ENCODE measurements at regions not wholly inside any gene's neighbourhood (a gene's known extent, or its start where the extent isn't known, plus 50 kb on each side); places are given as distances from the start of the nearest gene placed in this dataset.
A peak's percentile ranks its signal among the peaks of the same experiment; 100 is the strongest.

- no peaks in the 10 kb centered on the region for H4K20me1 ChIP-seq (ENCODE audit: insufficient read depth)
- no peak for TF ChIP-seq POLR2AphosphoS5 (IDR thresholded peaks at IDR 0.05; ENCODE audit: low read depth, low read length)
- TF ChIP-seq GATA2 (CRISPR knock-in tag; IDR thresholded peaks at IDR 0.05) = 0 out of 2 replicates have a peak, but pooled peaks have one; percentile 21
- CTCF ChIA-PET = interaction anchor here (1.4 to 2.0 kb wide), 2 partner anchors 9 to 211 kb away, joined by 4 to 6 read pairs; no protein-coding TSS in a partner anchor
- H3K79me2 ChIP-seq (ENCODE audit: insufficient read depth) = no peaks in the 10 kb centered on the region
- H3K4me3 ChIP-seq (ENCODE audit: low read depth in 2 of 2, low read length in 1 of 2) = no peak overlapping the region
- no peaks in the 10 kb centered on the region for H3K36me3 ChIP-seq (replicated peaks in 1 of 2; ENCODE audit: control insufficient read depth in 1 of 2, insufficient read depth in 2 of 2, low read length in 1 of 2)
- POLR2A ChIA-PET = no interaction called here
- H3K9me2 ChIP-seq = no peaks in the 10 kb centered on the region
- no peaks in the 10 kb centered on the region for H3K27me3 ChIP-seq (ENCODE audit: insufficient read depth)
- no peak overlapping the region for H3K27ac ChIP-seq (ENCODE audit: low read depth in 2 of 2, low read length in 1 of 2)
- no peak overlapping the region for H2AFZ ChIP-seq (ENCODE audit: low read depth)
- no peaks in the 10 kb centered on the region for H3F3A ChIP-seq (replicated peaks; ENCODE audit: insufficient read depth)
- 51% methylated on average over 3 of the region's 3 CpGs for WGBS (ENCODE audit: low lambda C conversion rate)
- H3K4me1 ChIP-seq (ENCODE audit: control insufficient read depth in 1 of 2, insufficient read depth in 2 of 2, low read depth in 1 of 2, low read length in 1 of 2) = peaks cover 0 to 14% of the 10 kb centered on the region in 2 experiments; a peak in 1 of 4 replicates
- no peak overlapping the region for H3K4me2 ChIP-seq
- no peaks in the 10 kb centered on the region for H3K9me3 ChIP-seq
- no peak for DNase-seq
- no peak overlapping the region for H3K9ac ChIP-seq
Measured at GRCh38 chr2:216911008-216911407, 51.1 kb upstream of the TNP1 start.

DNA sequence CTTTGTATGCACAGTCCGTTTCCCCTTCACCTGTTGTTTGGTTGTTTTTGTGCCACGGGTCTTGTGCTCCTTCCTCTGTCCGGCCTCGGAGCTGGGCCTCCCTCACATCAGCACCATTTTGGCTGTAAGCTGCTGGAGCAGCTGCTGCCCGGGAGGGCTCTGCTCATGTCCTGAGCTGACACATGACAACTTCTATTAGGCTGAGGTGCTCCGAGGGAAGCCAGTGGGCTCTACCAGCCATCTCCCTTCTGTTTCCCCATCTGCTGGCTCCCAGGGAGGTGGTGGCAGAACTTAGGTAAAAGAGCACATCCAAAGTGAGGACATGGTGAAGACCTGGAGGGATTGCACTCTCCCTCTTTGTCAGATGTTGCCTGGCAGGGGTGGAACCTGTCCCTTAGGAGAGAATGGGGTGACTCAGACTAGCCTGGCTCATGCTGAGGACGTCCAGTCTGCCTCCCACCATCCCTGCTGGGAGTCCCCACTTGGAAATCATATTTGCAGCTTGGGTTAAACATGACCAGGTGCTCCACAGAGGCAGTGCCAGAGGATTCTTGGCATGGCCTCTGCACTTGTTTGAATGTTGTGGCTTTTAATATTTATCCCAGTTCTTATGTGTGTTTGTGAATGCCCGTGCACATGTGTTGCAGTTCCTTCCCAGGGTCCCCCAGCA lies 49.8 kb upstream of the TNP1 start:
- no peaks in the 10 kb centered on the region for H3K36me3 ChIP-seq (replicated peaks in 1 of 2; ENCODE audit: control insufficient read depth in 1 of 2, insufficient read depth in 2 of 2, low read length in 1 of 2)
- H3K4me3 ChIP-seq (ENCODE audit: low read depth in 2 of 2, low read length in 1 of 2) = no peak overlapping the region
- no peaks in the 10 kb centered on the region for H3F3A ChIP-seq (replicated peaks; ENCODE audit: insufficient read depth)
- ChIA-PET CTCF (interaction anchor here (0.8 to 2.0 kb wide), 3 partner anchors 10 to 210 kb away, joined by 3 to 6 read pairs (median 4); no protein-coding TSS in a partner anchor), POLR2A (no interaction called here)
- no peak overlapping the region for H3K27ac ChIP-seq (ENCODE audit: low read depth in 2 of 2, low read length in 1 of 2)
- H3K9ac ChIP-seq = no peak overlapping the region
- H3K4me2 ChIP-seq = no peak overlapping the region
- no peaks in the 10 kb centered on the region for H3K79me2 ChIP-seq (ENCODE audit: insufficient read depth)
- DNase-seq = no peak
- H2AFZ ChIP-seq (ENCODE audit: low read depth) = no peak overlapping the region
- no peaks in the 10 kb centered on the region for H3K27me3 ChIP-seq (ENCODE audit: insufficient read depth)
- WGBS (ENCODE audit: low lambda C conversion rate) = 64% methylated on average over 8 of the region's 8 CpGs
- H3K9me3 ChIP-seq = no peaks in the 10 kb centered on the region
- H3K9me2 ChIP-seq = no peaks in the 10 kb centered on the region
- H3K4me1 ChIP-seq (ENCODE audit: control insufficient read depth in 1 of 2, insufficient read depth in 2 of 2, low read depth in 1 of 2, low read length in 1 of 2) = peaks cover 0 to 14% of the 10 kb centered on the region in 2 experiments; a peak in 1 of 4 replicates
- TF ChIP-seq SMC3 (IDR thresholded peaks at IDR 0.05; ENCODE audit: low read depth, low read length) (no peak), EZH2phosphoT487 (IDR thresholded peaks at IDR 0.05; ENCODE audit: borderline replicate concordance, low read depth) (no peak), GABPA (IDR thresholded peaks at IDR 0.05; ENCODE audit: low read depth) (no peak), FOXM1 (IDR thresholded peaks at IDR 0.05; ENCODE audit: low read depth) (no peak), RFX5 (IDR thresholded peaks at IDR 0.05; ENCODE audit: low read length) (no peak), NFIC (IDR thresholded peaks at IDR 0.05; ENCODE audit: borderline replicate concordance) (no peak), MEF2A (IDR thresholded peaks at IDR 0.05; ENCODE audit: borderline replicate concordance, low read depth) (no peak), TEAD4 (IDR thresholded peaks at IDR 0.05; ENCODE audit: borderline replicate concordance, insufficient read depth) (no peak), FOXJ3 (CRISPR knock-in tag; IDR thresholded peaks at IDR 0.05) (no peak), CHD2 (IDR thresholded peaks at IDR 0.05; ENCODE audit: low read length, partially characterized antibody) (no peak), FOSL2 (IDR thresholded peaks at IDR 0.05; ENCODE audit: borderline replicate concordance, low read depth) (no peak), TAF1 (IDR thresholded peaks at IDR 0.05; ENCODE audit: borderline replicate concordance, low read depth, low read length) (no peak), CTCF (IDR thresholded peaks at IDR 0.05) (no peak)
- TF ChIP-seq, protein P1, sequence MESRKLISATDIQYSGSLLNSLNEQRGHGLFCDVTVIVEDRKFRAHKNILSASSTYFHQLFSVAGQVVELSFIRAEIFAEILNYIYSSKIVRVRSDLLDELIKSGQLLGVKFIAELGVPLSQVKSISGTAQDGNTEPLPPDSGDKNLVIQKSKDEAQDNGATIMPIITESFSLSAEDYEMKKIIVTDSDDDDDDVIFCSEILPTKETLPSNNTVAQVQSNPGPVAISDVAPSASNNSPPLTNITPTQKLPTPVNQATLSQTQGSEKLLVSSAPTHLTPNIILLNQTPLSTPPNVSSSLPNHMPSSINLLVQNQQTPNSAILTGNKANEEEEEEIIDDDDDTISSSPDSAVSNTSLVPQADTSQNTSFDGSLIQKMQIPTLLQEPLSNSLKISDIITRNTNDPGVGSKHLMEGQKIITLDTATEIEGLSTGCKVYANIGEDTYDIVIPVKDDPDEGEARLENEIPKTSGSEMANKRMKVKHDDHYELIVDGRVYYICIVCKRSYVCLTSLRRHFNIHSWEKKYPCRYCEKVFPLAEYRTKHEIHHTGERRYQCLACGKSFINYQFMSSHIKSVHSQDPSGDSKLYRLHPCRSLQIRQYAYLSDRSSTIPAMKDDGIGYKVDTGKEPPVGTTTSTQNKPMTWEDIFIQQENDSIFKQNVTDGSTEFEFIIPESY (IDR thresholded peaks at IDR 0.05; ENCODE audit: borderline replicate concordance, low read depth) = no peak
- H4K20me1 ChIP-seq (ENCODE audit: insufficient read depth) = no peaks in the 10 kb centered on the region
